D721Med (cell line): ENCODE measurements at regions not wholly inside any gene's neighbourhood (a gene's known extent, or its start where the extent isn't known, plus 50 kb on each side); places are given as distances from the start of the nearest gene placed in this dataset.

ENCODE experiments used
- DNase-seq: peaks from one replicate; pipeline ENCODE4 v3.0.0; 2011; ENCODE audit warnings: low spot score; ENCODE audit not compliant: insufficient read length
- FAIRE-seq: peaks from 2 replicates; lab custom pipeline; 2011; peaks lifted over from hg19 to GRCh38; lab: Jason Lieb, UNC
- CTCF ChIP-seq: IDR thresholded peaks from 2 replicates; pipeline ENCODE4 v1.5.1; 2012; ENCODE audit warnings: mild to moderate bottlenecking, control low read depth; ENCODE audit not compliant: insufficient read depth; ENCODE audit errors: missing control alignments

GRCh38 chr6:143621876-143622605 lies 55.7 kb upstream of the PHACTR2 start:
- no peak for TF ChIP-seq CTCF
- no peak for DNase-seq
- no peak for FAIRE-seq

- FAIRE-seq, result no peak
- DNase-seq, result no peak
- no peak for TF ChIP-seq CTCF
Measured at GRCh38 chr6:143621159-143621873, 56.4 kb upstream of the PHACTR2 start.

- FAIRE-seq, result no peak
- DNase-seq, result no peak
- TF ChIP-seq CTCF, result no peak
Measured at GRCh38 chr6:143620447-143620846, 57.3 kb upstream of the PHACTR2 start.

GRCh38 chr6:143619824-143620401 lies 57.9 kb upstream of the PHACTR2 start:
- DNase-seq, result no peak
- TF ChIP-seq CTCF, result no peak
- FAIRE-seq, result no peak

- TF ChIP-seq CTCF, result no peak
- DNase-seq (no peak), FAIRE-seq (no peak)
Measured at GRCh38 chr6:143616741-143617140, 61.0 kb upstream of the PHACTR2 start.

GRCh38 chr6:143615785-143616184 lies 62.0 kb upstream of the PHACTR2 start:
- no peak for TF ChIP-seq CTCF
- DNase-seq (no peak), FAIRE-seq (no peak)
